SK-N-SH (cell line): ENCODE measurements at regions not wholly inside any gene's neighbourhood (a gene's known extent, or its start where the extent isn't known, plus 50 kb on each side); places are given as distances from the start of the nearest gene placed in this dataset.

Experiments used
- CTCF ChIP-seq: fragments of 200-600 bp; sonication (generic); IDR thresholded peaks from 2 replicates; pipeline ENCODE4 v1.6.1; 2017; ENCODE audit warnings: antibody characterized with exemption, mild to moderate bottlenecking, moderate library complexity
- EP300 ChIP-seq, 2 experiments: IDR thresholded peaks; 2 replicates each; pipeline versions ENCODE4 v1.4.0 to v1.6.1; 2012; ENCODE audit warnings: borderline replicate concordance in 1 of 2, low read depth in 1 of 2, low read length in 1 of 2
- EZH2phosphoT487 ChIP-seq: fragments of 200-600 bp; sonication (generic); IDR thresholded peaks from 2 replicates; pipeline ENCODE4 v1.6.1; 2017; ENCODE audit warnings: low read depth, mixed run types, mild to moderate bottlenecking, antibody characterized with exemption, moderate library complexity, borderline replicate concordance
- FOXM1 ChIP-seq: IDR thresholded peaks from 2 replicates; pipeline ENCODE4 v1.4.0; 2012; ENCODE audit warnings: low read depth, mild to moderate bottlenecking
- GABPA ChIP-seq: IDR thresholded peaks from 2 replicates; pipeline ENCODE4 v1.4.0; 2012; ENCODE audit warnings: low read depth, mild to moderate bottlenecking
- GATA2 ChIP-seq: sonication (generic); formaldehyde crosslinking; IDR thresholded peaks from 2 replicates; pipeline ENCODE4 v1.5.0; 2020; ENCODE audit warnings: mild to moderate bottlenecking, missing genetic modification reagents
- MEF2A ChIP-seq: IDR thresholded peaks from 2 replicates; pipeline ENCODE4 v1.4.0; 2012; ENCODE audit warnings: low read depth, borderline replicate concordance
- POLR2AphosphoS5 ChIP-seq: IDR thresholded peaks from 2 replicates; pipeline ENCODE4 v1.6.1; 2012; ENCODE audit warnings: low read depth, low read length
- RAD21 ChIP-seq: IDR thresholded peaks from 2 replicates; pipeline ENCODE4 v1.6.1; 2012; ENCODE audit warnings: mild to moderate bottlenecking, low read length
- TAF1 ChIP-seq: IDR thresholded peaks from 2 replicates; pipeline ENCODE4 v1.6.1; 2012; ENCODE audit warnings: low read depth, mild to moderate bottlenecking, low read length, moderate library complexity, borderline replicate concordance
- TEAD4 ChIP-seq: IDR thresholded peaks from 2 replicates; pipeline ENCODE4 v1.4.0; 2012; ENCODE audit warnings: mild to moderate bottlenecking, borderline replicate concordance; ENCODE audit not compliant: insufficient read depth
- USF1 ChIP-seq: IDR thresholded peaks from 2 replicates; pipeline ENCODE4 v1.4.0; 2012; ENCODE audit warnings: low read depth, borderline replicate concordance
- USF2 ChIP-seq: fragments of 150-350 bp; IDR thresholded peaks from 2 replicates; pipeline ENCODE4 v1.6.1; 2017; ENCODE audit warnings: antibody characterized with exemption, low read length, low read depth, borderline replicate concordance
- YY1 ChIP-seq: IDR thresholded peaks from 2 replicates; pipeline ENCODE4 v1.4.0; 2012; ENCODE audit warnings: low read depth, mild to moderate bottlenecking

GRCh38 chr4:159515314-159516025 lies 412.6 kb downstream of the RAPGEF2 start:
- TF ChIP-seq MEF2A (no peak), POLR2AphosphoS5 (no peak), TEAD4 (no peak), EZH2phosphoT487 (no peak), CTCF (no peak), EP300 (IDR thresholded peaks at IDR 0.05; ENCODE audit: borderline replicate concordance in 1 of 2, low read depth in 1 of 2, low read length in 1 of 2) (no peak), TAF1 (no peak), USF2 (no peak), GATA2 (CRISPR knock-in tag) (no peak), USF1 (no peak), GABPA (no peak), YY1 (no peak), RAD21 (no peak), FOXM1 (no peak)
